ENCODE measurements at regions not wholly inside any gene's neighbourhood (a gene's known extent, or its start where the extent isn't known, plus 50 kb on each side); places are given as distances from the start of the nearest gene placed in this dataset.

DNA sequence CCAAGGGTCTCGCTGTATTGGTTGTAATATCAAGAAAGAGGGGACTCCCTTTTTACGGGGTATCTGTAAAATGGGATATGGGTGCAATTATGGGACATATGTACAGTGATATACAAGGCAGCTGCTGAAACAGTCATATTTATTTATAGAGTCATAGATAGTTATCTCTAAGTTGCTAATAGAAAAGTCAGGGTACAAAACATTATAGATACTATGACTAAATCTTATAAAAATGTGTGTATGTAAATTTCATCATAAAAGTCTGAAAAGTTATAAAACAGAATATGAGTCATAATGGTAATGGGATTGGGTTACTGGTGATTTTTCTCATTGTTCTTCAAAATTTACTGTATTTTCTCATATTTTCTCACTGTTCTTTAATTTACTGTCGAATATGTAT is 344.9 kb upstream of the SLCO3A1 start:
- H3K4me3 ChIP-seq (ENCODE audit: low read depth in 1 of 3, low read length in 3 of 3) = no peak overlapping the region
- H3K9me3 ChIP-seq (ENCODE audit: control insufficient read depth in 2 of 2, insufficient read depth in 1 of 2, low read depth in 1 of 2, low read length in 1 of 2) = no peaks in the 10 kb centered on the region
- H3K36me3 ChIP-seq (ENCODE audit: control insufficient read depth in 3 of 3, insufficient read depth in 2 of 3, low read depth in 1 of 3, low read length in 3 of 3) = no peaks in the 10 kb centered on the region
- FAIRE-seq = no peak
- DNase-seq = no peak
- no peak overlapping the region for H3K27ac ChIP-seq (ENCODE audit: low read depth in 1 of 3, low read length in 2 of 3)
- no peaks in the 10 kb centered on the region for H3K4me1 ChIP-seq (ENCODE audit: control insufficient read depth in 3 of 3, insufficient read depth in 2 of 3, low read depth in 1 of 3, low read length in 2 of 3)
- WGBS, 3 donors = 81 to 82% (median 82%) methylated on average over 3 of the region's 3 CpGs
- no peaks in the 10 kb centered on the region for H3K27me3 ChIP-seq (ENCODE audit: control insufficient read depth in 3 of 3, insufficient read depth in 3 of 3, low read length in 3 of 3)

DNA sequence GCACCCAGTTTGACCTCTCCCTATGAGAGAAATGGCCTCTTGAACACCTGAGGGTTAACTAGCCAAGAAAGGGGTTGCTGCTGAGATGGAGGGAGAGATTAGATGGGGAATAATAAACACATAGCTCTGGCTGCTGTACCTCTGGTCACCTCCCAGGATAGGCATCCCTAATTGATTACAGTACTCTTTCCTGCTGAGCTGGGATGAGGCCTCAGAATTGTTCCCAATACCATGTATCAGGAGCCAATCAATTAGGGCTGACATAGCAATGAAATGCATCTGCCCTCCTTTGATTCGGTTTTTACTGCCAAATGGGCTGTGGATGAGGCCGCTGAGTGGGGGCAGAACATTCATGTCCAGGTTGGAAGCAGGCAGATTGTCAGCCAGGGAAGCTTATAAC is 339.4 kb upstream of the SLCO3A1 start:
- Histone ChIP-seq H3K27me3 (ENCODE audit: control insufficient read depth in 3 of 3, insufficient read depth in 3 of 3, low read length in 3 of 3) (no peaks in the 10 kb centered on the region), H3K9me3 (ENCODE audit: control insufficient read depth in 2 of 2, insufficient read depth in 1 of 2, low read depth in 1 of 2, low read length in 1 of 2) (no peaks in the 10 kb centered on the region), H3K4me3 (ENCODE audit: low read depth in 1 of 3, low read length in 3 of 3) (no peak overlapping the region), H3K36me3 (ENCODE audit: control insufficient read depth in 3 of 3, insufficient read depth in 2 of 3, low read depth in 1 of 3, low read length in 3 of 3) (no peaks in the 10 kb centered on the region), H3K4me1 (ENCODE audit: control insufficient read depth in 3 of 3, insufficient read depth in 2 of 3, low read depth in 1 of 3, low read length in 2 of 3) (no peaks in the 10 kb centered on the region), H3K27ac (ENCODE audit: low read depth in 1 of 3, low read length in 2 of 3) (no peak overlapping the region)
- 92 to 95% (median 94%) methylated on average over 2 of the region's 2 CpGs for WGBS, 3 donors
- FAIRE-seq (no peak), DNase-seq (no peak)

DNA sequence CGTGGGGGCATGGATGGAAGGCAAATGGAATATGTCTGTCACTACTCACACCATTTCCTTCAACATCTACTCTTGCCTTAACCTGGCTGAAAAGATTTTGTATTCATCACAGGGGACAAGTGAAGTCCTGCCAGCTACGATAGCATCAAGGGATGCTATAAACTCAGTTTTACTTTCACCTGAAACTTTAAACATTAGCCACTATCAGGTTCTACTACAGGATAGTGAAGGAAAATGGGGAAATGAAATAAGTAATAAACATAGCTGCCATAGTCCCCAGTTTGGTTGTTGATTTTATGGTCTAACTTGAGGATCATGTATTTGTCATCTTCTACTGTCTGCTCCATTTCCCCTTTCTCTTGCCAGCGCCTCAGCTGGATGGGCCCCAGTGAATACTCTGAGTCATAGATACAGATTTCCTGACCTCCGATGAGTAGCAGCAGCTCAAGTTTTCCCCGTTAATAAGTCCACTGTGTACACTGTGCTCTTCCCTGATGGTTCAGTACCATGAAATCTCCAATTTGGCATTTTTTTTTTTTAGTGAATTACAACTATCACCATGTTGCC is 338.2 kb upstream of the SLCO3A1 start:
- WGBS, 3 donors = 46 to 71% (median 62%) methylated on average over 5 of the region's 5 CpGs
- no peak for FAIRE-seq
- no peak overlapping the region for H3K27ac ChIP-seq (ENCODE audit: low read depth in 1 of 3, low read length in 2 of 3)
- H3K4me1 ChIP-seq (ENCODE audit: control insufficient read depth in 3 of 3, insufficient read depth in 2 of 3, low read depth in 1 of 3, low read length in 2 of 3) = no peaks in the 10 kb centered on the region
- no peaks in the 10 kb centered on the region for H3K36me3 ChIP-seq (ENCODE audit: control insufficient read depth in 3 of 3, insufficient read depth in 2 of 3, low read depth in 1 of 3, low read length in 3 of 3)
- H3K9me3 ChIP-seq (ENCODE audit: control insufficient read depth in 2 of 2, insufficient read depth in 1 of 2, low read depth in 1 of 2, low read length in 1 of 2) = no peaks in the 10 kb centered on the region
- DNase-seq = no peak
- no peak overlapping the region for H3K4me3 ChIP-seq (ENCODE audit: low read depth in 1 of 3, low read length in 3 of 3)
- no peaks in the 10 kb centered on the region for H3K27me3 ChIP-seq (ENCODE audit: control insufficient read depth in 3 of 3, insufficient read depth in 3 of 3, low read length in 3 of 3)

DNA sequence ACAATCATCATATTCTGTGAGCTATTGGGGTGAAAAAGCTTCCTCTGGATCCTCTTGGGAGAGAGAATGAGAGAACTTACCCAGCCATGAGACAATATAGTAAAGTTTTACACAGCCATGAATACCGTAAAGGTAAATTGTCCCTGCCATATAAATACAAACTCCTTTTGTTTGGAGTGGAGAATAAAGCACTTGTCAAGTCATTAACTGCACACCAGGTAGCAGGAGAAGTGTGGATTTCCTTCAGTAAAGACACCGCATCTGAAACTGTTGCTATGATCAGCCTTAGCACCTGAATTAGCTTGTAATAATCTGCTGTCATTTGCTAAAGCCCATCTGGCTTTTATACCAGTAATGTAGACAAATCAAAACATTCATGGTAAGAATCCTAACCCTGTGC is 336.6 kb upstream of the SLCO3A1 start:
- FAIRE-seq (no peak), DNase-seq (no peak)
- Histone ChIP-seq H3K9me3 (ENCODE audit: control insufficient read depth in 2 of 2, insufficient read depth in 1 of 2, low read depth in 1 of 2, low read length in 1 of 2) (no peaks in the 10 kb centered on the region), H3K36me3 (ENCODE audit: control insufficient read depth in 3 of 3, insufficient read depth in 2 of 3, low read depth in 1 of 3, low read length in 3 of 3) (no peaks in the 10 kb centered on the region), H3K4me1 (ENCODE audit: control insufficient read depth in 3 of 3, insufficient read depth in 2 of 3, low read depth in 1 of 3, low read length in 2 of 3) (no peaks in the 10 kb centered on the region), H3K27me3 (ENCODE audit: control insufficient read depth in 3 of 3, insufficient read depth in 3 of 3, low read length in 3 of 3) (no peaks in the 10 kb centered on the region), H3K27ac (ENCODE audit: low read depth in 1 of 3, low read length in 2 of 3) (no peak overlapping the region), H3K4me3 (ENCODE audit: low read depth in 1 of 3, low read length in 3 of 3) (no peak overlapping the region)
- 70 to 80% (median 74%) methylated on average over 2 of the region's 2 CpGs for WGBS, 3 donors

DNA sequence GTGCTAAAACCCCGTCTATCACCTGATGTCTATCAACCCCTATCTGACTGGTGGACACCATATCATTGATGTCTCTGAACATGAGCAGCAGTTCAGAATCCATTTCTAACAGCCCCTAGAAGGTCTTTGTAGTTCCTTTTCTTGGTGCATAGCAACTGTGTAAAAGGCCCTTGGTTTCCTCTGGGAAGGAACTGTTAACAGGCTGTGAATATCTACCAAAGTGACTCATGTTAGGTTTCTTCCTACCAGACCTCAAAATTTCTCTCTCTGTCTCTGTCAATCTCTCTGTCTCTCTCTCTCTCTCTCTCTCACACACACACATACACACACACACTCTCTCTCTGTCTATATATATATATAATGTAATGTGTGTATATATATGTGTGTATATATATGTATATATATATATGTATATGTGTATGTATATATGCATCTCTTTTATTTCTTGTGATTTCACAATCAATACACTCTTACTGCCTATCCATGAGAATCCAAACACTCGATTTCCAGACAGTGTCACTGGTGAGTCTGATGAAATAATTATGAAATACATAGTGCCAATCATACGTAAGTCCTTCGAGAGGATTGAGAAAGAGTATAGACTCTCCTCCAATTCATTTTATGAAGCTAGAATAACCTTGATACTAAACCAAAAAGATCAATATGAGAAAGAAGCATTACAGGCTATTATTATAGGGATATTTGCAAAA is 335.9 kb upstream of the SLCO3A1 start:
- Histone ChIP-seq H3K4me3 (ENCODE audit: low read depth in 1 of 3, low read length in 3 of 3) (no peak overlapping the region), H3K9me3 (ENCODE audit: control insufficient read depth in 2 of 2, insufficient read depth in 1 of 2, low read depth in 1 of 2, low read length in 1 of 2) (no peaks in the 10 kb centered on the region), H3K27ac (ENCODE audit: low read depth in 1 of 3, low read length in 2 of 3) (no peak overlapping the region), H3K4me1 (ENCODE audit: control insufficient read depth in 3 of 3, insufficient read depth in 2 of 3, low read depth in 1 of 3, low read length in 2 of 3) (no peaks in the 10 kb centered on the region), H3K27me3 (ENCODE audit: control insufficient read depth in 3 of 3, insufficient read depth in 3 of 3, low read length in 3 of 3) (no peaks in the 10 kb centered on the region), H3K36me3 (ENCODE audit: control insufficient read depth in 3 of 3, insufficient read depth in 2 of 3, low read depth in 1 of 3, low read length in 3 of 3) (no peaks in the 10 kb centered on the region)
- DNase-seq (no peak), FAIRE-seq (no peak)
- 88 to 96% (median 89%) methylated on average over 4 of the region's 4 CpGs for WGBS, 3 donors

DNA sequence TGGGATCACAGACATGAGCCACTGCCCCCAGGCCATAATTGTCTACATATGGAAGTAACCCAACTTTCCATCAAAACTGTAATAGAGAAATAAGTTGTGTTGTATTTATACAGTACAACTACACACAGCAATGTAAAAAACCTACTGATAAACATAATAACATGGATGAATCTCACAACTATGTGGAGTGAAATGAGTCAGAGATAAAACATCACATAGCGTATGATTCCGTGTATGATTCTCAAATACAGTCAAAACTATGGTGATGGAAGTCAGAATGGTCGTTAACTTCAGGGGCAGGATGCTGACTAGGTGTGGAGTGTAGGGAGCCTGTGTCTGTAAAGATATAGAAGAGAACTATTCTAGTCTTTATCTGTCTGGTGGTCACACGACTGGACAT is 332.7 kb upstream of the SLCO3A1 start:
- Histone ChIP-seq H3K9me3 (ENCODE audit: control insufficient read depth in 2 of 2, insufficient read depth in 1 of 2, low read depth in 1 of 2, low read length in 1 of 2) (no peaks in the 10 kb centered on the region), H3K36me3 (ENCODE audit: control insufficient read depth in 3 of 3, insufficient read depth in 2 of 3, low read depth in 1 of 3, low read length in 3 of 3) (no peaks in the 10 kb centered on the region), H3K4me1 (ENCODE audit: control insufficient read depth in 3 of 3, insufficient read depth in 2 of 3, low read depth in 1 of 3, low read length in 2 of 3) (no peaks in the 10 kb centered on the region), H3K4me3 (ENCODE audit: low read depth in 1 of 3, low read length in 3 of 3) (no peak overlapping the region), H3K27me3 (ENCODE audit: control insufficient read depth in 3 of 3, insufficient read depth in 3 of 3, low read length in 3 of 3) (no peaks in the 10 kb centered on the region), H3K27ac (ENCODE audit: low read depth in 1 of 3, low read length in 2 of 3) (no peak overlapping the region)
- FAIRE-seq (no peak), DNase-seq (no peak)
- WGBS, 3 donors = 64 to 90% (median 80%) methylated on average over 4 of the region's 4 CpGs

DNA sequence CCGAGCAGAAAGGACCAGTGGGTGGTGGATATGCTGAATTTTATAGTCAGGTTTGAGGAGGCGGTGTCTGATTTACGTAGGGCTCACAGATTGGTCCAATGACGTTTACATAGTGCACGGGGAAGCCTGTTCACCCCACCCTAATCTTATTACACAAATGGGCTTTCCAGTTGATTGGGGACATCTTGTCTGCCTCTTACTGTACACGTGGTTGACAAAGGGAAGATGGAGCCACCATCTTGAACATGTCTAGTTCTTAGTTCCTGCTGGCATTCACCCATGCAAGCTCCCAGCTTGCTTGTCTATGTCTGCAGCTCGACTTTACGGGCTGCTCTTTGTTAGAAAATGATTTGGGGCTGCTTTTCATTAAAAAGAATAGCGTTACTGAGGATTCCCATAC is 332.0 kb upstream of the SLCO3A1 start:
- H3K36me3 ChIP-seq (ENCODE audit: control insufficient read depth in 3 of 3, insufficient read depth in 2 of 3, low read depth in 1 of 3, low read length in 3 of 3) = no peaks in the 10 kb centered on the region
- FAIRE-seq = no peak
- H3K9me3 ChIP-seq (ENCODE audit: control insufficient read depth in 2 of 2, insufficient read depth in 1 of 2, low read depth in 1 of 2, low read length in 1 of 2) = no peaks in the 10 kb centered on the region
- DNase-seq = no peak
- WGBS, 3 donors = 71 to 89% (median 79%) methylated on average over 9 of the region's 9 CpGs
- H3K27ac ChIP-seq (ENCODE audit: low read depth in 1 of 3, low read length in 2 of 3) = no peak overlapping the region
- H3K4me3 ChIP-seq (ENCODE audit: low read depth in 1 of 3, low read length in 3 of 3) = no peak overlapping the region
- no peaks in the 10 kb centered on the region for H3K4me1 ChIP-seq (ENCODE audit: control insufficient read depth in 3 of 3, insufficient read depth in 2 of 3, low read depth in 1 of 3, low read length in 2 of 3)
- H3K27me3 ChIP-seq (ENCODE audit: control insufficient read depth in 3 of 3, insufficient read depth in 3 of 3, low read length in 3 of 3) = no peaks in the 10 kb centered on the region

DNA sequence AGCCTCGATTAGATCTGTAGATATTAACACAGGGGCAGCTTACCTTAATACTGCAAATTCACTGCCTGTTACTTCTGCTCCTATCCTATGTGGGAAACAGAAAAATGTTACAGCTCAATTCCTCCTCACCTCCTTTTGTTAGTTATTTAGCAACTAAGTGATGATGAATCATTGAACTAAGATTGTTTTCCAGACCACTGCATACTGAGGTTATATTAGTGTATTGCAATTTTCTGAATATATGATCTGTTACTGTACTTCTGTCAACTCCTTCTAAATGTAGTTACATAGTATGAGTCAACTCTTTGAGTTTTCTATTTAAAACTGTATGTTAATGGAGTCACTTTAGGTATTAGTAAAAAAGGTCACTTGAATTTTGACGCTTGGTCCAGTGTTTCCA is 331.5 kb upstream of the SLCO3A1 start:
- Histone ChIP-seq H3K27ac (ENCODE audit: low read depth in 1 of 3, low read length in 2 of 3) (no peak overlapping the region), H3K27me3 (ENCODE audit: control insufficient read depth in 3 of 3, insufficient read depth in 3 of 3, low read length in 3 of 3) (no peaks in the 10 kb centered on the region), H3K36me3 (ENCODE audit: control insufficient read depth in 3 of 3, insufficient read depth in 2 of 3, low read depth in 1 of 3, low read length in 3 of 3) (no peaks in the 10 kb centered on the region), H3K9me3 (ENCODE audit: control insufficient read depth in 2 of 2, insufficient read depth in 1 of 2, low read depth in 1 of 2, low read length in 1 of 2) (no peaks in the 10 kb centered on the region), H3K4me3 (ENCODE audit: low read depth in 1 of 3, low read length in 3 of 3) (no peak overlapping the region), H3K4me1 (ENCODE audit: control insufficient read depth in 3 of 3, insufficient read depth in 2 of 3, low read depth in 1 of 3, low read length in 2 of 3) (no peaks in the 10 kb centered on the region)
- FAIRE-seq (no peak), DNase-seq (no peak)
- WGBS, 3 donors = 81 to 89% (median 82%) methylated on average over 2 of the region's 2 CpGs

Measured in small intestine (tissue), 7 donors.